ENCODE measurements at regions not wholly inside any gene's neighbourhood (a gene's known extent, or its start where the extent isn't known, plus 50 kb on each side); places are given as distances from the start of the nearest gene placed in this dataset.

GRCh38 chr5:68433923-68434879, 218.6 kb downstream of the PIK3R1 start (continued):
- no peak for TF ChIP-seq BATF2 (CRISPR knock-in tag; IDR thresholded peaks at IDR 0.05)
- TF ChIP-seq BCL6 (CRISPR knock-in tag; IDR thresholded peaks at IDR 0.05): 0 out of 2 replicates have a peak, but pooled peaks have one; percentile 24
- no peak for TF ChIP-seq KLF9 (CRISPR knock-in tag; IDR thresholded peaks at IDR 0.05; ENCODE audit: low read depth)
- no peak for TF ChIP-seq ZNF841 (CRISPR knock-in tag; IDR thresholded peaks at IDR 0.05; ENCODE audit: borderline replicate concordance)
- TF ChIP-seq CHCHD3 (CRISPR knock-in tag; IDR thresholded peaks at IDR 0.05): no peak
- TF ChIP-seq ZFP1 (CRISPR knock-in tag; IDR thresholded peaks at IDR 0.05): no peak
- no peak for TF ChIP-seq TBX3 (IDR thresholded peaks at IDR 0.05; ENCODE audit: borderline replicate concordance)
- TF ChIP-seq NKX3-1 (CRISPR knock-in tag; IDR thresholded peaks at IDR 0.05): no peak
- TF ChIP-seq ZNF773 (CRISPR knock-in tag; IDR thresholded peaks at IDR 0.05; ENCODE audit: borderline replicate concordance): no peak
- no peak for TF ChIP-seq CENPX (CRISPR knock-in tag; IDR thresholded peaks at IDR 0.05)
- TF ChIP-seq CBFB (CRISPR knock-in tag; IDR thresholded peaks at IDR 0.05): no peak
- TF ChIP-seq HMG20A (CRISPR knock-in tag; IDR thresholded peaks at IDR 0.05; ENCODE audit: borderline replicate concordance): peak; percentile 31; the same call in 1 of the 2 replicates
- no peak for TF ChIP-seq NR0B2 (CRISPR knock-in tag; IDR thresholded peaks at IDR 0.05)
- no peak for TF ChIP-seq KIAA2018 (CRISPR knock-in tag; IDR thresholded peaks at IDR 0.05; ENCODE audit: borderline replicate concordance)
- TF ChIP-seq ZSCAN30 (CRISPR knock-in tag; IDR thresholded peaks at IDR 0.05): no peak
- TF ChIP-seq ZNF704 (CRISPR knock-in tag; IDR thresholded peaks at IDR 0.05; ENCODE audit: borderline replicate concordance): no peak

Data from HepG2 (cell line).